HG02798 (cell line): ENCODE measurements at regions not wholly inside any gene's neighbourhood (a gene's known extent, or its start where the extent isn't known, plus 50 kb on each side); places are given as distances from the start of the nearest gene placed in this dataset.

Experiments used
- ATAC-seq: cut with Tn5 transposase; IDR thresholded peaks from one replicate; pipeline ENCODE4 v1.9.1; 2021; ENCODE audit warnings: mild to moderate bottlenecking; ENCODE audit not compliant: unreplicated experiment, poor library complexity

- ATAC-seq, result no peak
Measured at GRCh38 chr2:120526997-120527945, 181.3 kb downstream of the INHBB start.

GRCh38 chr2:120528051-120528692, 182.2 kb downstream of the INHBB start:
- no peak for ATAC-seq

- ATAC-seq, result no peak
Measured at GRCh38 chr2:120528693-120529076, 182.7 kb downstream of the INHBB start.

- ATAC-seq, result no peak
Measured at GRCh38 chr2:120530781-120531180, 184.8 kb downstream of the INHBB start.

- no peak for ATAC-seq
Measured at GRCh38 chr2:120531365-120531764, 185.4 kb downstream of the INHBB start.

- ATAC-seq, result no peak
Measured at GRCh38 chr2:120531863-120532600, 186.1 kb downstream of the INHBB start.

- ATAC-seq, result no peak
Measured at GRCh38 chr2:120533625-120534024, 187.7 kb downstream of the INHBB start.

GRCh38 chr2:120534457-120534856, 188.5 kb downstream of the INHBB start:
- ATAC-seq, result no peak

- ATAC-seq, result no peak
Measured at GRCh38 chr2:120535081-120535480, 189.1 kb downstream of the INHBB start.

GRCh38 chr2:120536141-120536540, 190.2 kb downstream of the INHBB start:
- ATAC-seq, result no peak

- no peak for ATAC-seq
Measured at GRCh38 chr2:120538691-120539423, 192.9 kb downstream of the INHBB start.

GRCh38 chr2:120539424-120539936, 193.5 kb downstream of the INHBB start:
- no peak for ATAC-seq

- ATAC-seq, result no peak
Measured at GRCh38 chr2:120539937-120540718, 194.2 kb downstream of the INHBB start.

- ATAC-seq, result no peak
Measured at GRCh38 chr2:120540719-120541552, 194.7 kb upstream of the GLI2 start.

GRCh38 chr2:120541553-120541932, 194.1 kb upstream of the GLI2 start:
- ATAC-seq, result no peak

GRCh38 chr2:120541972-120542670, 193.5 kb upstream of the GLI2 start:
- no peak for ATAC-seq

GRCh38 chr2:120542911-120543527, 192.6 kb upstream of the GLI2 start:
- ATAC-seq, result no peak
